Calu3 (cell line): ENCODE measurements at regions not wholly inside any gene's neighbourhood (a gene's known extent, or its start where the extent isn't known, plus 50 kb on each side); places are given as distances from the start of the nearest gene placed in this dataset.

ENCODE experiments used
- BruUV-seq: library from RNA; stranded (reverse); fragments of 400-500 nt; replicated peaks from 2 replicates; lab custom pipeline; 2021; lab: Mats Ljungman, UMichigan
- CTCF ChIA-PET: fragments of 300-600 bp; sonication (Branson Sonifier 250); formaldehyde crosslinking; loops from one replicate; lab custom pipeline; 2022; ENCODE audit warnings: antibody characterized with exemption; lab: Charles Lee
- DNase-seq: peaks from one replicate; pipeline ENCODE4 v3.0.0; 2022
- H3K27ac Mint-ChIP-seq: one replicate; pipeline ENCODE4 v1.8.0; 2022; ENCODE audit warnings: mixed read lengths; ENCODE audit not compliant: unreplicated experiment
- H3K27me3 Mint-ChIP-seq: one replicate; pipeline ENCODE4 v1.8.0; 2022; ENCODE audit warnings: mixed read lengths; ENCODE audit not compliant: unreplicated experiment
- H3K36me3 Mint-ChIP-seq: one replicate; pipeline ENCODE4 v1.8.0; 2022; ENCODE audit warnings: mild to moderate bottlenecking, moderate library complexity, mixed read lengths; ENCODE audit not compliant: insufficient read depth, unreplicated experiment
- H3K4me1 Mint-ChIP-seq: one replicate; pipeline ENCODE4 v1.8.0; 2022; ENCODE audit warnings: mild to moderate bottlenecking, low read depth, mixed read lengths; ENCODE audit not compliant: unreplicated experiment
- H3K4me3 Mint-ChIP-seq: one replicate; pipeline ENCODE4 v1.8.0; 2022; ENCODE audit warnings: mild to moderate bottlenecking, low read depth, moderate library complexity, mixed read lengths; ENCODE audit not compliant: unreplicated experiment
- H3K9me3 Mint-ChIP-seq: one replicate; pipeline ENCODE4 v1.8.0; 2022; ENCODE audit warnings: low read depth, mixed read lengths; ENCODE audit not compliant: unreplicated experiment
- CTCF ChIP-seq: fragments of 200-600 bp; IDR thresholded peaks from one replicate; pipeline ENCODE4 v1.8.0; 2022; ENCODE audit warnings: antibody characterized with exemption; ENCODE audit not compliant: unreplicated experiment
- intact Hi-C: fragments of 100-400 bp; cut with micrococcal nuclease; formaldehyde crosslinking; loops from one replicate; pipeline ENCODE4 v1.10.0; 2022; ENCODE audit not compliant: unreplicated experiment

DNA sequence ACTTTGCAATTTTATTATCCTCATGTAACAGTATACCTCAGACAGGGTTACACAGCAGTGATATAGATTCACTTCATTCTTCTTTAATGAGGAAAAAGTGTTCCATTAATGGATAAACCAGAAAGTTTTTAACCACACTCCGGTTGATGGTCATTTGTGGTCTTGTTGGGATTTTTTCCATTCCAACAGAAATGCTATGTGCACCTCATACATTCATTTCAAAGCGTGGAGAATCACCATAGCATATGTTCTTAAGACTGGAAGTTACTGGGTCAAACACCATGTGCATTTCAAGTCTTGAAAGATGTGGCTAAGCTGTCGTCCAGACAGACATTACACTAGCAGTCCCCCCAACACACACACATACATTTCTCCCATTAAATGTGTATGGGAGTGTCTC, 245.8 kb upstream of the CDH5 start:
- CTCF ChIA-PET = no interaction called here
- Mint-ChIP-seq H3K27me3 (peaks cover 75% of the 10 kb centered on the region), H3K27ac (no peak overlapping the region), H3K36me3 (no peaks in the 10 kb centered on the region), H3K9me3 (no peaks in the 10 kb centered on the region), H3K4me1 (no peaks in the 10 kb centered on the region), H3K4me3 (no peak overlapping the region)
- no peak for DNase-seq
- BruUV-seq = no TSS peak
- intact Hi-C loops = no loop called here
- TF ChIP-seq CTCF = no peak

GRCh38 chr16:66116163-66117002, 250.1 kb upstream of the CDH5 start:
- BruUV-seq = no TSS peak
- Mint-ChIP-seq H3K36me3 (no peaks in the 10 kb centered on the region), H3K4me1 (no peaks in the 10 kb centered on the region), H3K27ac (no peak overlapping the region), H3K27me3 (peaks cover 93% of the 10 kb centered on the region), H3K9me3 (no peaks in the 10 kb centered on the region), H3K4me3 (no peak overlapping the region)
- TF ChIP-seq CTCF = no peak
- CTCF ChIA-PET = interaction anchor here (0.7 kb wide), 1 partner anchor 14 kb away, joined by 3 read pairs; no protein-coding TSS in a partner anchor
- intact Hi-C loops = no loop called here
- DNase-seq = no peak

DNA sequence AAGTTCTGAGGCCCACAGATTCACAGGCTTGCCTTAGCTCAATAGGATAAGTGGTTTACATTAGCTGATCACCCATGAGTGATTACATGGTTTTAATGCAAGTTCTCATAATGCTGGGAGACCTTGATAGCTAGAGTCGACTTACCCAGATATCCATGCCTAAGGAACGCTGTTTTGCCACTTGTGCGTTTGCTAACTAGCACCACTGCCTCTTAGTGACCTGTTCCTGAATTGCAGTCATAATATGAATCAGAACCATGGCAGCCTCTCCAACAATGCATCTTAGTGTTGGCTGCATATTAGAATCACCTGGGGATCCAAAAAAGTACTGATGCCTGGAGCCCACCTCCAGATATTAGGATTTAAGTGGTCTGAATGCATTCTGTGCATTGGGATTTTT, 251.1 kb upstream of the CDH5 start:
- Mint-ChIP-seq H3K27me3 (peaks cover 95% of the 10 kb centered on the region), H3K4me3 (no peak overlapping the region), H3K27ac (no peak overlapping the region), H3K9me3 (no peaks in the 10 kb centered on the region), H3K4me1 (no peaks in the 10 kb centered on the region), H3K36me3 (no peaks in the 10 kb centered on the region)
- intact Hi-C loops = no loop called here
- BruUV-seq = no TSS peak
- CTCF ChIA-PET = interaction anchor here (0.7 kb wide), 1 partner anchor 15 kb away, joined by 3 read pairs; no protein-coding TSS in a partner anchor
- no peak for DNase-seq
- no peak for TF ChIP-seq CTCF

DNA sequence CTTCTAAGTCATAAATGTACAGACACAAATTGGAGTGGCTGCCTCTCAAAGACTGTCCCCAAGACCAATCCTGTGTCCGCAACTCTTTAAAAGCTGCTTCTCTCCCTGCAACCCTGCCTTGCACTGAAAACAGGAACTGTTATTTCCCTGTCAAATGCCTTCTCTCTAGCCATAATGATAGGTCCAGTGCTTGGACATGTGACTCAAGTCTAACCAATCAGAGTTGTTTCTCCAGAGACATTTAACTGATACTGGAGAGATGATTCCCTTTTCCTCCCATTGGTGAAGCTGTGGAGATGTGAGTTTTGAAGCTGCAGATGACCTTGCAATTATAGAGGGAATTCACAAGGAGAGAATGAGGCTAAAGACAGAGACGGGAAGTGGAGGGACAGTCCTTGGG, 253.3 kb upstream of the CDH5 start:
- intact Hi-C loops = no loop called here
- H3K4me3 Mint-ChIP-seq = no peak overlapping the region
- BruUV-seq = no TSS peak
- H3K9me3 Mint-ChIP-seq = no peaks in the 10 kb centered on the region
- H3K36me3 Mint-ChIP-seq = no peaks in the 10 kb centered on the region
- peaks cover 96% of the 10 kb centered on the region for H3K27me3 Mint-ChIP-seq
- no peak for DNase-seq
- no peaks in the 10 kb centered on the region for H3K4me1 Mint-ChIP-seq
- CTCF ChIA-PET = no interaction called here
- no peak overlapping the region for H3K27ac Mint-ChIP-seq
- no peak for TF ChIP-seq CTCF
